H4 (cell line): ENCODE measurements at regions not wholly inside any gene's neighbourhood (a gene's known extent, or its start where the extent isn't known, plus 50 kb on each side); places are given as distances from the start of the nearest gene placed in this dataset.

ENCODE experiments used
- DNase-seq: peaks from one replicate; pipeline ENCODE4 v3.0.0-alpha.2; 2015; ENCODE audit warnings: low spot score

- DNase-seq = no peak
Measured at GRCh38 chr1:59022799-59023198, 239.0 kb upstream of the JUN start.

- no peak for DNase-seq
Measured at GRCh38 chr1:59025201-59025600, 241.4 kb upstream of the JUN start.

GRCh38 chr1:59025898-59026426, 242.1 kb upstream of the JUN start:
- DNase-seq = no peak

- no peak for DNase-seq
Measured at GRCh38 chr1:59026472-59026948, 242.7 kb upstream of the JUN start.

- DNase-seq = no peak
Measured at GRCh38 chr1:59027177-59027576, 243.3 kb upstream of the JUN start.

- DNase-seq = no peak
Measured at GRCh38 chr1:59028048-59028447, 244.2 kb upstream of the JUN start.

GRCh38 chr1:59029411-59030167, 245.7 kb upstream of the JUN start:
- no peak for DNase-seq

- DNase-seq = no peak
Measured at GRCh38 chr1:59032228-59032627, 248.4 kb upstream of the JUN start.

- no peak for DNase-seq
Measured at GRCh38 chr1:59033761-59034160, 249.9 kb upstream of the JUN start.

GRCh38 chr1:59034925-59035324, 251.1 kb upstream of the JUN start:
- DNase-seq = no peak

GRCh38 chr1:59039551-59039950, 255.7 kb upstream of the JUN start:
- DNase-seq = no peak

GRCh38 chr1:59040486-59040885, 256.4 kb upstream of the FGGY start:
- no peak for DNase-seq

GRCh38 chr1:59041646-59042277, 255.1 kb upstream of the FGGY start:
- DNase-seq = no peak

- peak; percentile 39 for DNase-seq
Measured at GRCh38 chr1:59043796-59044195, 253.1 kb upstream of the FGGY start.

GRCh38 chr1:59044535-59045121, 252.3 kb upstream of the FGGY start:
- no peak for DNase-seq

GRCh38 chr1:59045137-59045536, 251.8 kb upstream of the FGGY start:
- DNase-seq = no peak

GRCh38 chr1:59045636-59046035, 251.3 kb upstream of the FGGY start:
- no peak for DNase-seq

GRCh38 chr1:59046134-59046533, 250.8 kb upstream of the FGGY start:
- DNase-seq = no peak

- DNase-seq = no peak
Measured at GRCh38 chr1:59046730-59047157, 250.2 kb upstream of the FGGY start.

- DNase-seq = no peak
Measured at GRCh38 chr1:59051007-59051406, 245.9 kb upstream of the FGGY start.

GRCh38 chr1:59052166-59052590, 244.7 kb upstream of the FGGY start:
- no peak for DNase-seq

- DNase-seq = no peak
Measured at GRCh38 chr1:59054172-59054571, 242.7 kb upstream of the FGGY start.
